Embryonic facial prominence (tissue), 1 donor: ENCODE measurements at regions not wholly inside any gene's neighbourhood (a gene's known extent, or its start where the extent isn't known, plus 50 kb on each side); places are given as distances from the start of the nearest gene placed in this dataset.

Source experiments
- DNase-seq: peaks from one replicate; pipeline ENCODE4 v3.0.0-alpha.2; 2016; ENCODE audit errors: extremely low spot score

GRCh38 chr3:165455793-165456192, 259.6 kb upstream of the SLITRK3 start:
- DNase-seq: no peak

- no peak for DNase-seq
These were observed 259.2 kb upstream of the SLITRK3 start for GRCh38 chr3:165455360-165455759.

- no peak for DNase-seq
These were observed 255.3 kb upstream of the SLITRK3 start for GRCh38 chr3:165451371-165452070.

GRCh38 chr3:165446555-165446954, 250.4 kb upstream of the SLITRK3 start:
- DNase-seq: no peak

GRCh38 chr3:165444745-165445144, 248.6 kb upstream of the SLITRK3 start:
- no peak for DNase-seq

GRCh38 chr3:165443664-165444063, 247.5 kb upstream of the SLITRK3 start:
- DNase-seq: no peak

- no peak for DNase-seq
These were observed 245.9 kb upstream of the SLITRK3 start for GRCh38 chr3:165442061-165442460.

- no peak for DNase-seq
These were observed 244.2 kb upstream of the SLITRK3 start for GRCh38 chr3:165440380-165440779.

- no peak for DNase-seq
These were observed 243.6 kb upstream of the SLITRK3 start for GRCh38 chr3:165439765-165440164.

- DNase-seq: no peak
These were observed 238.3 kb upstream of the SLITRK3 start for GRCh38 chr3:165434516-165434915.

- DNase-seq: no peak
These were observed 210.2 kb upstream of the SLITRK3 start for GRCh38 chr3:165406425-165406824.

GRCh38 chr3:165404357-165405027, 208.3 kb upstream of the SLITRK3 start:
- DNase-seq: no peak

GRCh38 chr3:165403666-165404065, 207.5 kb upstream of the SLITRK3 start:
- DNase-seq: no peak

GRCh38 chr3:165395188-165395587, 199.0 kb upstream of the SLITRK3 start:
- no peak for DNase-seq

GRCh38 chr3:165393461-165393860, 197.3 kb upstream of the SLITRK3 start:
- DNase-seq: no peak

GRCh38 chr3:165390166-165390565, 194.0 kb upstream of the SLITRK3 start:
- no peak for DNase-seq

- DNase-seq: no peak
These were observed 193.5 kb upstream of the SLITRK3 start for GRCh38 chr3:165389653-165390052.

GRCh38 chr3:165389064-165389463, 192.9 kb upstream of the SLITRK3 start:
- DNase-seq: no peak

GRCh38 chr3:165383381-165383780, 187.2 kb upstream of the SLITRK3 start:
- no peak for DNase-seq

GRCh38 chr3:165382672-165383071, 186.5 kb upstream of the SLITRK3 start:
- no peak for DNase-seq

GRCh38 chr3:165378761-165379160, 182.6 kb upstream of the SLITRK3 start:
- DNase-seq: no peak

GRCh38 chr3:165359005-165359404, 162.8 kb upstream of the SLITRK3 start:
- DNase-seq: no peak

GRCh38 chr3:165355316-165355715, 159.1 kb upstream of the SLITRK3 start:
- DNase-seq: no peak

- DNase-seq: no peak
These were observed 151.3 kb upstream of the SLITRK3 start for GRCh38 chr3:165347526-165347925.
